OCI-LY7 (cell line): ENCODE measurements at regions not wholly inside any gene's neighbourhood (a gene's known extent, or its start where the extent isn't known, plus 50 kb on each side); places are given as distances from the start of the nearest gene placed in this dataset.

ENCODE experiments used
- EZH2phosphoT487 ChIP-seq: fragments of 200-600 bp; sonication (generic); IDR thresholded peaks from 2 replicates; pipeline ENCODE4 v1.6.1; 2018; ENCODE audit warnings: low read depth, borderline replicate concordance, mild to moderate bottlenecking, mixed run types, antibody characterized with exemption, low read length, moderate library complexity, mixed read lengths
- TF ChIP-seq, protein P1 (sequence below): fragments of 200-600 bp; sonication (generic); conservative IDR thresholded peaks from 2 replicates; pipeline ENCODE4 v1.5.1; 2014; ENCODE audit warnings: mild to moderate bottlenecking, antibody characterized with exemption, low read length, moderate library complexity, mixed read lengths

DNA sequence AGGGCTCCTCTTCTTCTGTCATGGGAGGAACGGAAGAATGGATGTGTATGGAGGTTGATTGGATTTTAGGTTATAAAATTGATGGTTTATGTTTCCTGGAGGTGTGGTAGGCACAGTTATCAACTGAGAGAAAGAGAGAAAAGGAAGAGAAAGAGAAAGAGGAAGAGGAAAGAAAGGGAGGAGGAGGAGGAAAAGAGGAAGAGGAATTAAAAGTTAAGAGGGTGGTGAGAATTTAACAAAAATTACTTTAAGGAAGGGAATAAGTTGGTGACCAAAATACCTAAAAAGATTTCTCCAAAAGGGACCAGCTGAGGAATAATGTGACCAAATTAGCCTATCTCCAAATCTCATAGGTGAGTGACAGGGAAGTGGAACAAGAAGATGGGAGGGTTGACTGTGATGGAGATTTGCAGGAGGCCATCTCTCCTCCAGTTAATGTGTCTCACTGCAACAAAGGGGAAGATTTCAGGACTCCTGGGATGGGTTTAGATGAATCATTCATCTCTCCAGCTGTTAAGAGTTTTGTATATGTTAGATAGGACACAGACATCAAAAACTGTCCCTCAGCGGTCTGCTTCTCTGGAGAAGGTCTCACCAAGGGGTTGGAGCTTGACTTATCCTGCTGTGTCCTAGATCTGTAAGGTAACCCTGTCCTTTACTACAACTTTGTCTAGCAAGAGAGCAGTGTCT, 76.0 kb upstream of the TMC1 start:
- no peak for TF ChIP-seq EZH2phosphoT487
- TF ChIP-seq, protein P1, sequence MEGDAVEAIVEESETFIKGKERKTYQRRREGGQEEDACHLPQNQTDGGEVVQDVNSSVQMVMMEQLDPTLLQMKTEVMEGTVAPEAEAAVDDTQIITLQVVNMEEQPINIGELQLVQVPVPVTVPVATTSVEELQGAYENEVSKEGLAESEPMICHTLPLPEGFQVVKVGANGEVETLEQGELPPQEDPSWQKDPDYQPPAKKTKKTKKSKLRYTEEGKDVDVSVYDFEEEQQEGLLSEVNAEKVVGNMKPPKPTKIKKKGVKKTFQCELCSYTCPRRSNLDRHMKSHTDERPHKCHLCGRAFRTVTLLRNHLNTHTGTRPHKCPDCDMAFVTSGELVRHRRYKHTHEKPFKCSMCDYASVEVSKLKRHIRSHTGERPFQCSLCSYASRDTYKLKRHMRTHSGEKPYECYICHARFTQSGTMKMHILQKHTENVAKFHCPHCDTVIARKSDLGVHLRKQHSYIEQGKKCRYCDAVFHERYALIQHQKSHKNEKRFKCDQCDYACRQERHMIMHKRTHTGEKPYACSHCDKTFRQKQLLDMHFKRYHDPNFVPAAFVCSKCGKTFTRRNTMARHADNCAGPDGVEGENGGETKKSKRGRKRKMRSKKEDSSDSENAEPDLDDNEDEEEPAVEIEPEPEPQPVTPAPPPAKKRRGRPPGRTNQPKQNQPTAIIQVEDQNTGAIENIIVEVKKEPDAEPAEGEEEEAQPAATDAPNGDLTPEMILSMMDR, result no peak
